Fibroblast of villous mesenchyme (primary cell): ENCODE measurements at regions not wholly inside any gene's neighbourhood (a gene's known extent, or its start where the extent isn't known, plus 50 kb on each side); places are given as distances from the start of the nearest gene placed in this dataset.

Experiments used
- DNase-seq: peaks from one replicate; pipeline ENCODE4 v3.0.0-alpha.2; 2010; ENCODE audit warnings: low read depth
- H3K4me3 ChIP-seq: 2 replicates; pipeline ENCODE4 v1.5.1; 2011; ENCODE audit warnings: low read depth, mild to moderate bottlenecking, low read length
- CTCF ChIP-seq: IDR thresholded peaks from 2 replicates; pipeline ENCODE4 v1.5.1; 2012; ENCODE audit warnings: low read depth, mild to moderate bottlenecking, low read length; ENCODE audit not compliant: insufficient read depth

GRCh38 chr2:83742117-83742782 lies 716.8 kb downstream of the SUCLG1 start:
- TF ChIP-seq CTCF: no peak
- DNase-seq: no peak
- H3K4me3 ChIP-seq: no peak overlapping the region

- no peak for DNase-seq
- H3K4me3 ChIP-seq: no peak overlapping the region
- no peak for TF ChIP-seq CTCF
These were observed 728.9 kb downstream of the SUCLG1 start for GRCh38 chr2:83730223-83730622.

- no peak overlapping the region for H3K4me3 ChIP-seq
- no peak for TF ChIP-seq CTCF
- no peak for DNase-seq
These were observed 733.3 kb downstream of the SUCLG1 start for GRCh38 chr2:83725735-83726134.

- H3K4me3 ChIP-seq: no peak overlapping the region
- TF ChIP-seq CTCF: no peak
- no peak for DNase-seq
These were observed 753.9 kb downstream of the SUCLG1 start for GRCh38 chr2:83705146-83705545.

- no peak for DNase-seq
- no peak overlapping the region for H3K4me3 ChIP-seq
- TF ChIP-seq CTCF: no peak
These were observed 755.5 kb downstream of the SUCLG1 start for GRCh38 chr2:83703598-83703997.

GRCh38 chr2:83696838-83697237 lies 762.2 kb downstream of the SUCLG1 start:
- no peak overlapping the region for H3K4me3 ChIP-seq
- no peak for DNase-seq
- TF ChIP-seq CTCF: no peak

GRCh38 chr2:83695530-83695929 lies 763.5 kb downstream of the SUCLG1 start:
- no peak for DNase-seq
- TF ChIP-seq CTCF: no peak

More at GRCh38 chr2:83695530-83695929, 763.5 kb downstream of the SUCLG1 start:
- no peak overlapping the region for H3K4me3 ChIP-seq
